BJ (cell line): ENCODE measurements at regions not wholly inside any gene's neighbourhood (a gene's known extent, or its start where the extent isn't known, plus 50 kb on each side); places are given as distances from the start of the nearest gene placed in this dataset.

Experiments used
- CTCF ChIA-PET: fragments of 350-600 bp; formaldehyde crosslinking; extraction: SDS; loops from one replicate; lab custom pipeline; 2021; ENCODE audit warnings: antibody characterized with exemption, inconsistent platforms; lab: Yijun Ruan, JAX
- POLR2A ChIA-PET: fragments of 300-600 bp; sonication (Branson Sonifier 250); formaldehyde crosslinking; extraction: SDS; loops from one replicate; lab custom pipeline; 2021; ENCODE audit warnings: antibody characterized with exemption; lab: Charles Lee
- DNase-seq: peaks from one replicate; pipeline ENCODE4 v3.0.0-alpha.2; 2011; ENCODE audit warnings: low read depth
- H3K27me3 ChIP-seq: 2 replicates; pipeline ENCODE4 v1.6.0; 2011; ENCODE audit warnings: low read length; ENCODE audit not compliant: control insufficient read depth, insufficient read depth
- H3K36me3 ChIP-seq: 2 replicates; pipeline ENCODE4 v1.5.1; 2011; ENCODE audit warnings: low read length; ENCODE audit not compliant: control insufficient read depth, insufficient read depth
- H3K4me3 ChIP-seq: 2 replicates; pipeline ENCODE4 v1.5.1; 2011; ENCODE audit warnings: low read depth, mild to moderate bottlenecking, control low read depth, low read length
- TF ChIP-seq, protein P1 (sequence below): IDR thresholded peaks from 2 replicates; pipeline ENCODE4 v1.5.1; 2011; ENCODE audit warnings: low read depth, mild to moderate bottlenecking, control low read depth, inconsistent platforms, low read length, moderate library complexity; ENCODE audit not compliant: insufficient read depth

DNA sequence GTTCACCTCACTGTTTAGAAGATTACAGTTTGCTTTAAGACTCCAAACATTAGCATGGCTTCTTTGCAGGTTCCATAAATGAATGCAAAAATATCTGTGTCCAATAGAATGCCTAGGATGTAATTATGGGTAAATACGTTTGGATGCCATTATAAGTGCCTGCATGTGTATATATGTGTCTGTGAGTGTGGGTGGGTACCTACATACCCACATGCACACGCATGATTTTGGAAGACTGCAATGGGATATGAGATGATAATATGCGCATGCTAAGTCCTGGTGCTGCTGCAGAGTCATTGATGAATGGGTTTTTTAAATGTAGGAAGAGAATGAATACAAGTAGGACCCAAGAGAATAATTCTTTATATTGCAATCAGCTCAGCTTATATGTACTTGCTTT lies 406.4 kb downstream of the ZSWIM6 start:
- TF ChIP-seq, protein P1, sequence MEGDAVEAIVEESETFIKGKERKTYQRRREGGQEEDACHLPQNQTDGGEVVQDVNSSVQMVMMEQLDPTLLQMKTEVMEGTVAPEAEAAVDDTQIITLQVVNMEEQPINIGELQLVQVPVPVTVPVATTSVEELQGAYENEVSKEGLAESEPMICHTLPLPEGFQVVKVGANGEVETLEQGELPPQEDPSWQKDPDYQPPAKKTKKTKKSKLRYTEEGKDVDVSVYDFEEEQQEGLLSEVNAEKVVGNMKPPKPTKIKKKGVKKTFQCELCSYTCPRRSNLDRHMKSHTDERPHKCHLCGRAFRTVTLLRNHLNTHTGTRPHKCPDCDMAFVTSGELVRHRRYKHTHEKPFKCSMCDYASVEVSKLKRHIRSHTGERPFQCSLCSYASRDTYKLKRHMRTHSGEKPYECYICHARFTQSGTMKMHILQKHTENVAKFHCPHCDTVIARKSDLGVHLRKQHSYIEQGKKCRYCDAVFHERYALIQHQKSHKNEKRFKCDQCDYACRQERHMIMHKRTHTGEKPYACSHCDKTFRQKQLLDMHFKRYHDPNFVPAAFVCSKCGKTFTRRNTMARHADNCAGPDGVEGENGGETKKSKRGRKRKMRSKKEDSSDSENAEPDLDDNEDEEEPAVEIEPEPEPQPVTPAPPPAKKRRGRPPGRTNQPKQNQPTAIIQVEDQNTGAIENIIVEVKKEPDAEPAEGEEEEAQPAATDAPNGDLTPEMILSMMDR: no peak
- Histone ChIP-seq H3K27me3 (no peaks in the 10 kb centered on the region), H3K4me3 (no peak overlapping the region), H3K36me3 (no peaks in the 10 kb centered on the region)
- ChIA-PET POLR2A (no interaction called here), CTCF (no interaction called here)
- no peak for DNase-seq

GRCh38 chr5:61744690-61745619 lies 412.9 kb downstream of the ZSWIM6 start:
- H3K4me3 ChIP-seq: no peak overlapping the region
- POLR2A ChIA-PET: no interaction called here
- TF ChIP-seq, protein P1: no peak
- H3K27me3 ChIP-seq: no peaks in the 10 kb centered on the region
- no peaks in the 10 kb centered on the region for H3K36me3 ChIP-seq
- CTCF ChIA-PET: no interaction called here
- no peak for DNase-seq

DNA sequence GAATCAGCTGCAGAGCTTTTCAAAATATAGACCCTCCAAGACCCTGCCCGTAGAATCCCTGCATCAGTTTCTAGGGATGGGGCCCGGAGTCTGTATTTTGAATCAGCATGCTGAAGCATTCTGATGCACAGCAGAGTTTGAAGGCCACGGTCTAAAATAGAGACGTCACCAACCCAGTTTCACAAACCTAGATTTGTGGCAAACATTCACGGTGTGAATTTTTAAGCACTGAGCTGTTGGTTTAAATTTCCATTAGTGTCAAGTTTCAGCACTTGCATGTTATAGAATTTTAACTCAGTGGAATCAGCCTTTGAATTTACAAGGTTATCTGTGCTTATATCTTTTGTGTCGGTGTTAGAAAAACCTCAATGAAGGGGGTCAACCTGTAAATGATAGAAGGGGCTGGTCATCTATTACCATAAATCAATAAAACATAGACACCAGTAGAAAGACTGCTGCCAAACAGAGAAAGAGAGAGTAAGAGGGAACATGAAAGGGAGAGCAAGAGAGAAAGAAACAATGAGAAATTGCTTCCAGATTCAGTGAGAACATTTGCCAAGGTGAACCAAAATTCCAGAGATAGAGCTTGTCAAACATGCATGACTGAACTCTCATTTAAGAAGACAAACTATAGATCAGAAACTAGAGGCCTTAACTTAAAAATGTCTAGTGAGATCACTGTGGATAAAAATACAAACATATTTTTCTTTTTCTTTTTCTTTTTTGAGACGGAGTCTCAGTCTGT lies 414.9 kb downstream of the ZSWIM6 start:
- POLR2A ChIA-PET: no interaction called here
- H3K27me3 ChIP-seq: no peaks in the 10 kb centered on the region
- H3K4me3 ChIP-seq: no peak overlapping the region
- CTCF ChIA-PET: no interaction called here
- TF ChIP-seq, protein P1: no peak
- H3K36me3 ChIP-seq: no peaks in the 10 kb centered on the region
- DNase-seq: no peak

DNA sequence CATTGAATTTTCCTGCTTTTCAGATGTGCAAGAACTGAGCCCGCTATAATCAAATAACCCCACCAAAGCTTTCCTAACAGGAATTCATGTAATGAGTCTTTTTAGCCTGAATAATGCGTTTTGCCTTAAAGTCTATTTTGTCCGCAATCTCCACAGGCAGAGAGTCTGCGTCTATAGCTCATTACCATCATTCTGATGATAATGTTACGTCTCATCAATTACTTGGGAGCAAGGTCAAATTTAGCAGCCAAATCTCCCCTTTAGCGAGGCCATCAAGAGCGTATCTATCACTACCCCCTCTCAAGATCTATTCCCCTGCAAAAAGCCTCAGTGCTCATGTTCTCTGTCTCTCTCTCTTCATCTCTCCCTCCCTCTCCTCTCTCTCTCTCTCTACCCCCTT lies 416.1 kb downstream of the ZSWIM6 start:
- no peak for DNase-seq
- TF ChIP-seq, protein P1: no peak
- ChIA-PET CTCF (no interaction called here), POLR2A (no interaction called here)
- no peaks in the 10 kb centered on the region for H3K36me3 ChIP-seq
- no peaks in the 10 kb centered on the region for H3K27me3 ChIP-seq
- no peak overlapping the region for H3K4me3 ChIP-seq

GRCh38 chr5:61748651-61749050 lies 416.6 kb downstream of the ZSWIM6 start:
- ChIA-PET POLR2A (no interaction called here), CTCF (no interaction called here)
- Histone ChIP-seq H3K27me3 (no peaks in the 10 kb centered on the region), H3K36me3 (no peaks in the 10 kb centered on the region), H3K4me3 (no peak overlapping the region)
- DNase-seq: no peak
- TF ChIP-seq, protein P1: no peak
